ENCODE measurements at regions not wholly inside any gene's neighbourhood (a gene's known extent, or its start where the extent isn't known, plus 50 kb on each side); places are given as distances from the start of the nearest gene placed in this dataset.
"Not testable (repeated sequence)": the region's sequence is repeated elsewhere in the genome, so short reads cannot be mapped to it uniquely, and the experiment has no call there.

DNA sequence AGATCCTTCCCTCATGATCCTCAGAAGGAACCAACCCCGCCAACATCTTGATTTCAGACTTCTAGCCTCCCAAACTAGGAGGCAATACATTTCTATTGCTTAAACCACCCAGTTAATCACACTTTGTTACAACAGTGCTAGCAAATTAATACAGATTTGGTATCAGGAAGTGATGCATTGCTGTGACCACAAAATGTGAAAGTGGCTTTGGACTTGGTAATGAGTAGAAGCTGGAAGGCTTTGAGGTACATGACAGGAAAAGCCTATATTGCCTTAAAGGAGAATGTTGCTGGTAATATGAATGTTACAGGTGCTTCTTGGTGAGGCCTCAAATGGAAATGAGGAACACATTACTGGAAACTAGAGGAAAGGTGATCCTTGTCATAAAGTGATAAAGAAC is 260.3 kb downstream of the SATB2 start:
- DNase-seq (ENCODE audit: extremely low spot score) = no peak
- ChIA-PET CTCF (no interaction called here), POLR2A (no interaction called here)
- no peak for TF ChIP-seq CTCF (IDR thresholded peaks at IDR 0.05; ENCODE audit: control extremely low read depth, extremely low read depth, low read depth, missing control alignments)

- TF ChIP-seq CTCF (IDR thresholded peaks at IDR 0.05; ENCODE audit: control extremely low read depth, extremely low read depth, low read depth, missing control alignments) = no peak
- CTCF ChIA-PET = no interaction called here
- POLR2A ChIA-PET = no interaction called here
Observed at GRCh38 chr2:199196686-199197085, 261.1 kb downstream of the SATB2 start.

GRCh38 chr2:199195927-199196502 is 261.7 kb downstream of the SATB2 start:
- CTCF ChIA-PET = no interaction called here
- POLR2A ChIA-PET = no interaction called here
- no peak for TF ChIP-seq CTCF (IDR thresholded peaks at IDR 0.05; ENCODE audit: control extremely low read depth, extremely low read depth, low read depth, missing control alignments)

More at GRCh38 chr2:199196686-199197085, 261.1 kb downstream of the SATB2 start:
- DNase-seq (ENCODE audit: extremely low spot score) = no peak

DNA sequence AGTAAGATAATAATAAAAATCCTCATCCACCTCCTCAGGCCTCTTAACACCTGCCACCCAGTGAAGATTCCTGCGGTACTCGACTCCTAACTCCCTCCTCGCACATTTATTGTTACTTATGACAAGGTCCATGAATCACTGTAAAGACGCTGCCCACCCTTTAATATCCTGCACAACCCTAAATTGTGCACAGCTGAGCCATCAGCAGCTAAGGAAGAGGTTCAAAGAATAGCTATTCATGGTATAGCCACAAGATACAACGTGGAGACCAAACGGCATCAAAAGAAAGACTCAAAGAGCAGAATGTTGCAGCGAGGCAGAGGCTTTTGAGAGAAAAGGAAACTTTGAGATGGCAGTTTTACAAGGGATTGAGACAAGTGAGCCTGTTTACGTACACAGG is 266.3 kb downstream of the SATB2 start:
- DNase-seq (ENCODE audit: extremely low spot score) = no peak
- TF ChIP-seq CTCF (IDR thresholded peaks at IDR 0.05; ENCODE audit: control extremely low read depth, extremely low read depth, low read depth, missing control alignments) = no peak
- POLR2A ChIA-PET = no interaction called here
- CTCF ChIA-PET = interaction anchor here (1.7 kb wide), 1 partner anchor 17 kb away, joined by 4 read pairs; no protein-coding TSS in a partner anchor

More at GRCh38 chr2:199195927-199196502, 261.7 kb downstream of the SATB2 start:
- no peak for DNase-seq (ENCODE audit: extremely low spot score)

GRCh38 chr2:199189229-199189628 is 268.5 kb downstream of the SATB2 start:
- no peak for DNase-seq (ENCODE audit: extremely low spot score)
- POLR2A ChIA-PET = no interaction called here
- CTCF ChIA-PET = no interaction called here

GRCh38 chr2:199186301-199186751 is 271.4 kb downstream of the SATB2 start:
- ChIA-PET CTCF (interaction anchor here (0.9 kb wide), 1 partner anchor 9 kb away, joined by 3 read pairs; no protein-coding TSS in a partner anchor), POLR2A (no interaction called here)
- TF ChIP-seq CTCF (IDR thresholded peaks at IDR 0.05; ENCODE audit: control extremely low read depth, extremely low read depth, low read depth, missing control alignments) = no peak
- DNase-seq (ENCODE audit: extremely low spot score) = no peak

More at GRCh38 chr2:199189229-199189628, 268.5 kb downstream of the SATB2 start:
- TF ChIP-seq CTCF (IDR thresholded peaks at IDR 0.05; ENCODE audit: control extremely low read depth, extremely low read depth, low read depth, missing control alignments) = no peak

DNA sequence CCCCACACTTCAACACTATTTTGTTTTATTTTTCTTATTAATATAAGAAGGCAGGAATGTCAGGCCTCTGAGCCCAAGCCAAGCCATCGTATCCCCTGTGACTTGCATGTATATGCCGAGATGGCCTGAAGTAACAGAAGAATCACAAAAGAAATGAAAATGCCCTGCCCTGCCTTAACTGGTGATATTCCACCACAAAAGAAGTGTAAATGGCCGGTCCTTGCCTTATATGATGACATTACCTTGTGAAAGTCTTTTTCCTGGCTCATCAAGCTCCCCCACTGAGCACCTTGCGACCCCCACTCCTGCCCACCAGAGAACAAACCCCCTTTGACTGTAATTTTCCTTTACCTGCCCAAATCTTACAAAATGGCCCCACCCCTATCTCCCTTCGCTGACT is 272.6 kb downstream of the SATB2 start:
- DNase-seq (ENCODE audit: extremely low spot score); POLR2A ChIA-PET; CTCF ChIA-PET: not testable (repeated sequence)

Data from GM10248 (cell line).